ENCODE measurements at regions not wholly inside any gene's neighbourhood (a gene's known extent, or its start where the extent isn't known, plus 50 kb on each side); places are given as distances from the start of the nearest gene placed in this dataset.
A peak's percentile ranks its signal among the peaks of the same experiment; 100 is the strongest.

DNA sequence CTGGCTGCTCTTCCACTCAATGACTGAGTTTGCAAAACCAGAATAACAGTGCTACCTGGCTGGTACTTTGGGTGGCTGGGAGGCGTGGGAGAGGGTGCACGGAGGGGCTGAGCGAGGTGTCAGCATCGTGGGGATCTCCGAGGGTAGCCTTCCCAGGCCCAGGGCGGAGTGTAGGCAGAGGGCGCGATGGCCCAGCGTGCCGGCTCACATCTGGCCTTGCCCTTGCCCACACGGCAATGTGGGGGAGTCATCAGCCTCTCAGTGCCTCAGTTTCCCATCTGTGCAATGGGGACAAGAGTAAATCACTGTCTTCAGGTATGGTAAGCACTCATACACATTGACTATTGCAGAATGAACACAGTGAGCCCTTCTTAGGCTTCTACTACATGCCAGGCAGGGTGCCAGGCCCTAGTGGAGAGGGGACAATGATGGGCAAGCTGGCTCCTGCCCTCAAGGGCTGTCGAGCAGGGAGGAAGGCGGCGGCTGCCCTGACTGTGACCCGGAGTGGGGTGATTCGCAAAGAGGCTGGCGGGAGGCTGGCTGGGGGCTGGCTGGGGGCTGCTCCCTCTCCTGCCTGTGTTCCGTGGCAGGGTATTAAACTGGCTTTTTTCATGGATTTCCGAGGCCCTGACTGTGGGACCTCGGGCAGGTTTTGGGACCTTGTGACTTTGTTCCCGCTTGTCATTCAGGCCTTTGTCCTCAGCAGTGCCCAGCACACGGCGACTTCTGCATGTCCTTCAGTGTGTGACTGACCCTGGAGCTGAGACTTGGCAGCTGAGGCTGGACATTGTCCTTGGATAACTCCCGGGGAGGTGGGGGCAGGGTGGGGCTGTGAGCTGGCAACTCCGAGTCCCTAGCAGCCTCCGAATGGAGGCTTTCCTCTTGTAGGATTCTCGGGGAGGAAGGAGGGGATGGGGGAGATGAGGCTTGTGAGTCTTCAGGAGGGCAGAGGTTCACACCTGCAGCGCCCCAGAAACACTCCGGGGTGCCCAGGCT, 243.1 kb downstream of the SEC14L1 start:
- Histone ChIP-seq H3K27ac (peak overlapping the region; percentile 81 to 87), H3K4me3 (peak overlapping the region in 1 of 3 donors; percentile 24), H3K4me1 (peaks cover 18 to 65% of the 10 kb centered on the region in 2 donors), H3K36me3 (no peaks in the 10 kb centered on the region), H3K27me3 (no peaks in the 10 kb centered on the region), H3K9me3 (no peaks in the 10 kb centered on the region)
- TF ChIP-seq CTCF (IDR thresholded peaks at IDR 0.05) (no peak), POLR2AphosphoS5 (IDR thresholded peaks at IDR 0.05) (no peak), POLR2A (IDR thresholded peaks at IDR 0.05) (no peak)
- intact Hi-C loops (cut with DNase I; ENCODE audit: low total_unique reads) = no loop called here
- no peak for DNase-seq (ENCODE audit: low spot score in 2 of 2)

DNA sequence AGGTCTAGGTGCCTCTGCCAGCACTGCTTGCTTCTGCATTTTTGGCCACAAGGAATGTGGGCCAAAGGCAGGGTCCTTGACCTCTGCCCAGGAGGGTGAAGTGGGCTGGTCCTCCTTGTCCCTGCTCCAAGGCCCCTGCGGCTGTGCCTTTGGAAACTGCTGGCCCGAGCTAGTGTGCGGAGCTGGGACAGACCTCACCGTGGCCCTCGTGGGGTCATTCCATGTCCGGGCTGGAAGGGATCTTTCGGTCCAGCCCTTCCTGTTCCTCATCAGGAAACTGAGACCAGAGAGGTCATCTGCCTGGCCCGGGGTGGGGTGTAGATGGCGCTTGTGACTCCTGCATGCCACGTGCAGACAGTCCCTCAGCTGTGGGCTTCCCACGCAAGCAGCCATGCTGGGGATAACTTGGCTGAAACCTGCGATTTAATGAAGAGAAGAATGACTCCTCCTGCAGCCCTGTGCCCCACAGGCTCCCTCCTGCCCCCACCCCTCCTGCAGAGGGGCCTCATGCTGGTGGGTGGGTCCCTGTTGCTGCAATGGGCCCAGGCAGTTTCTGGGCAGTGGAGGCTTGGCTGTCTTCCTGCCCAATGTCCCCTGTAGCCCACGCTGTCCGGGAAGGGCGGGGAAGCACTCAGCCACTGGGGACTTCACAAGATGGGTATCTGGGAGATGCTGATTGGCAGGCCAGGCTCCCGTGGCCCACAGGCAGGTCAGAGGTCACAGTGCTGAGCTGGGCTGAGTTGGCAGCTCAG, 245.2 kb downstream of the SEC14L1 start:
- DNase-seq (ENCODE audit: low spot score in 2 of 2) = no peak

GRCh38 chr17:77386502-77387192, 245.9 kb downstream of the SEC14L1 start:
- intact Hi-C loops (cut with DNase I; ENCODE audit: low total_unique reads) = no loop called here

More for the DNA sequence above, 245.2 kb downstream of the SEC14L1 start:
- Histone ChIP-seq H3K9me3 (no peaks in the 10 kb centered on the region), H3K4me1 (peaks cover 18 to 77% of the 10 kb centered on the region in 2 donors), H3K27me3 (no peaks in the 10 kb centered on the region), H3K36me3 (no peaks in the 10 kb centered on the region), H3K27ac (peak overlapping the region; percentile 87 to 91), H3K4me3 (peak overlapping the region in 1 of 3 donors; percentile 18)
- intact Hi-C loops (cut with DNase I; ENCODE audit: low total_unique reads) = no loop called here
- no peak for TF ChIP-seq POLR2A (IDR thresholded peaks at IDR 0.05)
- TF ChIP-seq POLR2AphosphoS5 (IDR thresholded peaks at IDR 0.05) = peak in 2 of 3 donors; percentile 6 to 13

DNA sequence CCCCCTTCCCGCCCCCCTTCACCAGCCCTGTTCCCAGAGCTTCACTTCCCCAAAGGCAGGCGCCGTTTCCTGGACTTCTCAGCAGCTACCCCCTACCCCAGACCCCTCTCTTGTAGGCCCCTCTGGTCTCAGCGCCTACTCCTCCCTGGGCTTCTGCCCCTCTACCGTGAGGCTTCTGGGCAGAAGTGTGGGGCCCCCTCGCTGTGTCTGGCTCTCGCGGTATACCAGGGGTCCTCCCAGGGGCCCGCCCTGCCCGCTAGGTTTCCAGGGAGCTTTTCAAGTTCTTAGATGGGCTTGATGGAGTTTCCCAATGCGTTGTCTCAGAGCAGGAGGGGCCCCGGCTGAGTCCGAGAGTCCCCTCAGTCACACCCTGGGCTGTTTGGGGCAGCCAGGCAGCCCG, 247.1 kb downstream of the SEC14L1 start:
- TF ChIP-seq CTCF (IDR thresholded peaks at IDR 0.05) (no peak), POLR2A (IDR thresholded peaks at IDR 0.05) (no peak), POLR2AphosphoS5 (IDR thresholded peaks at IDR 0.05) (no peak)
- Histone ChIP-seq H3K36me3 (no peaks in the 10 kb centered on the region), H3K4me3 (no peak overlapping the region), H3K27me3 (no peaks in the 10 kb centered on the region), H3K27ac (peak overlapping the region; percentile 56 to 87), H3K9me3 (no peaks in the 10 kb centered on the region), H3K4me1 (peaks cover 35 to 79% of the 10 kb centered on the region in 2 donors)
- DNase-seq (ENCODE audit: low spot score in 2 of 2) = no peak
- intact Hi-C loops (cut with DNase I; ENCODE audit: low total_unique reads) = no loop called here

More at GRCh38 chr17:77386502-77387192, 245.9 kb downstream of the SEC14L1 start:
- DNase-seq (ENCODE audit: low spot score in 2 of 2) = no peak
- H3K27ac ChIP-seq = peak overlapping the region; percentile 87 to 91
- TF ChIP-seq CTCF (IDR thresholded peaks at IDR 0.05) (no peak), POLR2AphosphoS5 (IDR thresholded peaks at IDR 0.05) (no peak), POLR2A (IDR thresholded peaks at IDR 0.05) (no peak)
- no peaks in the 10 kb centered on the region for H3K36me3 ChIP-seq
- no peaks in the 10 kb centered on the region for H3K9me3 ChIP-seq
- H3K4me3 ChIP-seq = peak overlapping the region in 1 of 3 donors; percentile 18
- H3K4me1 ChIP-seq = peaks cover 23 to 78% of the 10 kb centered on the region in 2 donors
- no peaks in the 10 kb centered on the region for H3K27me3 ChIP-seq

All from breast epithelium (tissue), 4 donors.